ENCODE measurements at regions not wholly inside any gene's neighbourhood (a gene's known extent, or its start where the extent isn't known, plus 50 kb on each side); places are given as distances from the start of the nearest gene placed in this dataset.

- TF ChIP-seq CTCF (conservative IDR thresholded peaks at IDR 0.05; ENCODE audit: low read depth, low read length) (no peak), EZH2phosphoT487 (IDR thresholded peaks at IDR 0.05; ENCODE audit: borderline replicate concordance, low read length) (no peak)
These were observed 403.9 kb downstream of the MED13L start for GRCh38 chr12:115873451-115874082.
